ENCODE measurements at regions not wholly inside any gene's neighbourhood (a gene's known extent, or its start where the extent isn't known, plus 50 kb on each side); places are given as distances from the start of the nearest gene placed in this dataset.

GRCh38 chr2:151021747-151022452, 239.8 kb downstream of the RBM43 start:
- intact Hi-C loops (cut with micrococcal nuclease; ENCODE audit: unreplicated experiment) (no loop called here), in situ Hi-C loops (cut with HindIII; ENCODE audit: low pct_unique_long_range_greater_than_20kb, low sequenced_read_pairs) (no loop called here)
- H3K27me3 ChIP-seq (ENCODE audit: control insufficient read depth, insufficient read depth, low read length) = no peaks in the 10 kb centered on the region
- no peak overlapping the region for H3K27ac ChIP-seq (ENCODE audit: low read length)
- BruUV-seq (replicated peaks) = no TSS peak
- ATAC-seq (no peak), DNase-seq (ENCODE audit: low read depth, low spot score) (no peak)
- POLR2A ChIA-PET = no interaction called here
- CTCF ChIA-PET = no interaction called here
- no peaks in the 10 kb centered on the region for H3K4me1 ChIP-seq (ENCODE audit: control insufficient read depth, insufficient read depth, low read length)
- H3K9me3 ChIP-seq (ENCODE audit: control insufficient read depth, insufficient read depth, low read depth, low read length) = no peaks in the 10 kb centered on the region
- H3K4me3 ChIP-seq (ENCODE audit: low read depth in 2 of 2, low read length in 2 of 2) = no peak overlapping the region
- no peak for TF ChIP-seq SIN3A (IDR thresholded peaks at IDR 0.05; ENCODE audit: borderline replicate concordance, insufficient read depth, low read depth, low read length)
- TF ChIP-seq REST (IDR thresholded peaks at IDR 0.05; ENCODE audit: insufficient read depth in 1 of 2, low read depth in 2 of 2, low read length in 1 of 2) = no peak
- TF ChIP-seq POLR2AphosphoS5 (IDR thresholded peaks at IDR 0.05; ENCODE audit: low read depth, low read length) = no peak
- TF ChIP-seq CTCF (IDR thresholded peaks at IDR 0.05) = no peak
- no peak for TF ChIP-seq TCF7L2 (IDR thresholded peaks at IDR 0.05; ENCODE audit: low read depth, low read length)
- no peaks in the 10 kb centered on the region for H3K36me3 ChIP-seq (ENCODE audit: control insufficient read depth, insufficient read depth, low read length)

- Histone ChIP-seq H3K27ac (ENCODE audit: low read length) (no peak overlapping the region), H3K4me3 (ENCODE audit: low read depth in 2 of 2, low read length in 2 of 2) (no peak overlapping the region), H3K4me1 (ENCODE audit: control insufficient read depth, insufficient read depth, low read length) (no peaks in the 10 kb centered on the region), H3K36me3 (ENCODE audit: control insufficient read depth, insufficient read depth, low read length) (no peaks in the 10 kb centered on the region), H3K27me3 (ENCODE audit: control insufficient read depth, insufficient read depth, low read length) (no peaks in the 10 kb centered on the region), H3K9me3 (ENCODE audit: control insufficient read depth, insufficient read depth, low read depth, low read length) (no peaks in the 10 kb centered on the region)
- DNase-seq (ENCODE audit: low read depth, low spot score) (no peak), ATAC-seq (no peak)
- BruUV-seq (replicated peaks) = no TSS peak
- intact Hi-C loops (cut with micrococcal nuclease; ENCODE audit: unreplicated experiment) = no loop called here
- TF ChIP-seq TCF7L2 (IDR thresholded peaks at IDR 0.05; ENCODE audit: low read depth, low read length) (no peak), CTCF (IDR thresholded peaks at IDR 0.05) (no peak), REST (IDR thresholded peaks at IDR 0.05; ENCODE audit: insufficient read depth in 1 of 2, low read depth in 2 of 2, low read length in 1 of 2) (no peak), SIN3A (IDR thresholded peaks at IDR 0.05; ENCODE audit: borderline replicate concordance, insufficient read depth, low read depth, low read length) (no peak), POLR2AphosphoS5 (IDR thresholded peaks at IDR 0.05; ENCODE audit: low read depth, low read length) (no peak)
- CTCF ChIA-PET = no interaction called here
- in situ Hi-C loops (cut with HindIII; ENCODE audit: low pct_unique_long_range_greater_than_20kb, low sequenced_read_pairs) = no loop called here
- POLR2A ChIA-PET = no interaction called here
These were observed 241.3 kb downstream of the RBM43 start for GRCh38 chr2:151020411-151020810.
